Ishikawa (cell line): ENCODE measurements at regions not wholly inside any gene's neighbourhood (a gene's known extent, or its start where the extent isn't known, plus 50 kb on each side); places are given as distances from the start of the nearest gene placed in this dataset.

Experiments
- FOXM1 ChIP-seq: IDR thresholded peaks from 2 replicates; pipeline ENCODE4 v1.6.1; 2012; ENCODE audit warnings: low read depth, borderline replicate concordance
- YY1 ChIP-seq: IDR thresholded peaks from 2 replicates; pipeline ENCODE4 v1.6.1; 2012; ENCODE audit warnings: low read depth

DNA sequence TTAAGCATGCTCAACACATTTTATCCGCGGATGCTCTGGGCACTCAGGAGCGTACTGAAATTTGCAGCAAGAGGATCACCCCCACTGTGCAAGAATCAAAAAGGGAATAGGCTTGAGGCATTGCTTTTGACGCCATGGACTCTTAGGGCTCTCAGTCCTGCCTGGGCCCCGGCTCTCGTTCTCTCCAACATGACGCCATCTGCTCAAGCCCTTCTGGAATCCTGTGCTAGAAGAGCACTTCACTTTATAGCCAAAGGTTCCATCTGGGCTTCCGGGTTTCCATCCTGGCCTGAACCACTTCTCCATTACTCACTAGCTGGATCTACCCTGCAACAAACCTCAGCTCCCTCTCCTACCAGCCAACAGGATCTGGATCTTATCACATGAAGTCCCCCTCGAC is 105.3 kb downstream of the FOXF2 start:
- TF ChIP-seq FOXM1 (no peak), YY1 (no peak)
